ENCODE measurements at regions not wholly inside any gene's neighbourhood (a gene's known extent, or its start where the extent isn't known, plus 50 kb on each side); places are given as distances from the start of the nearest gene placed in this dataset.

- DNase-seq, result no peak
These were observed 113.0 kb upstream of the SLC10A2 start for GRCh38 chr13:103178986-103179943.

GRCh38 chr13:103174966-103175365 is 108.7 kb upstream of the SLC10A2 start:
- no peak for DNase-seq

- no peak for DNase-seq
These were observed 102.8 kb upstream of the SLC10A2 start for GRCh38 chr13:103168901-103169508.

GRCh38 chr13:103164251-103164650 is 98.0 kb upstream of the SLC10A2 start:
- no peak for DNase-seq

- DNase-seq, result no peak
These were observed 95.3 kb upstream of the SLC10A2 start for GRCh38 chr13:103161476-103161875.

GRCh38 chr13:103157434-103158145 is 91.4 kb upstream of the SLC10A2 start:
- DNase-seq, result no peak

GRCh38 chr13:103157016-103157415 is 90.8 kb upstream of the SLC10A2 start:
- DNase-seq, result no peak

GRCh38 chr13:103156346-103156998 is 90.3 kb upstream of the SLC10A2 start:
- DNase-seq, result no peak

- DNase-seq, result no peak
These were observed 87.2 kb upstream of the SLC10A2 start for GRCh38 chr13:103153466-103153865.

GRCh38 chr13:103147961-103148360 is 81.7 kb upstream of the SLC10A2 start:
- DNase-seq, result no peak

- no peak for DNase-seq
These were observed 79.2 kb upstream of the SLC10A2 start for GRCh38 chr13:103145442-103145841.

- DNase-seq, result no peak
These were observed 77.2 kb upstream of the SLC10A2 start for GRCh38 chr13:103143432-103143831.

GRCh38 chr13:103142151-103142550 is 75.9 kb upstream of the SLC10A2 start:
- no peak for DNase-seq

GRCh38 chr13:103140001-103140671 is 73.9 kb upstream of the SLC10A2 start:
- no peak for DNase-seq

GRCh38 chr13:103134271-103134670 is 68.1 kb upstream of the SLC10A2 start:
- no peak for DNase-seq

GRCh38 chr13:103133556-103133955 is 67.3 kb upstream of the SLC10A2 start:
- DNase-seq, result no peak

GRCh38 chr13:103130681-103131210 is 64.5 kb upstream of the SLC10A2 start:
- DNase-seq, result no peak

- DNase-seq, result no peak
These were observed 63.9 kb upstream of the SLC10A2 start for GRCh38 chr13:103130146-103130545.

Data from SHP77 treated with DMSO at 0.1 percent for 48 hours (cell line).